NCI-H748 (cell line): ENCODE measurements at regions not wholly inside any gene's neighbourhood (a gene's known extent, or its start where the extent isn't known, plus 50 kb on each side); places are given as distances from the start of the nearest gene placed in this dataset.
A peak's percentile ranks its signal among the peaks of the same experiment; 100 is the strongest.

ENCODE experiments used
- DNase-seq: peaks from one replicate; lab custom pipeline; 2025; ENCODE audit not compliant: unreplicated experiment; lab: John Stamatoyannopoulos, UW

GRCh38 chr12:13769966-13770365 is 211.4 kb downstream of the GRIN2B start:
- DNase-seq: no peak

DNA sequence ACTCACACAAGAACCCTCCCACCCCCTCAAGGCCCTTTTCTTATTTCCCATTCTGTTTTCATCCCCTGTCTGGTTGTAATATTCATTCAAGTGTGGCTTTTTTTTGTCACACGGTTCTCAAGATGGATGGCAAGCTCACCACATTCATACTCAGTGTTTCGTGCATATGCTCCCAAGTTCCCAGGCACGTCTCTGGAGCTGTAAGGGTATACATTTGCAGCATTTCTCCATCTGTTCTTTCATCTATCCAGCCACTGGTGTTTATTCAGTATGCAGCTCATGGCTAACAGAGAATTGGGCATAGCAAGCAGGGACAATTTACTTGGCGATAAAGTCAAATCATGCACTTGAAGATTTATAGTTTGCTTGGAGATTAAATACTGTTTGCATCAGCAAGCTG is 212.1 kb downstream of the GRIN2B start:
- DNase-seq: no peak

DNA sequence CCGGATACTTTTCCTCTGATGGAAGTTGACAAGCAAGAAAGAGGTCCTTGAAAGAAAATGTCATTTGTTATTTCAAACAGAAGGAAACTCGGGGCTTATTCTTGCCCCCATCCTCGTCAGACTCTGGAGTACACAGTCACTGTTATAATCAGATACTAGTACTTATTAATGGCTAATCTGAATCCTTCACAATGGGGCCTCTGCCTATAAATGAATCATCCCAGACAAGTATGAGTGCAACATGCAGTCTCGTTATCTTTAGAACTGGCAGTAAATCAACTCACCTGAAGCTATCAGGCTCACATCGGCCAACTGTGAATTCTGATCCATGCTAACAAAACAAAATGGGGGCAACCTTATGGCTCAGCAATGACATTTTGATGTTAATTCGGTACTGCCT is 216.7 kb downstream of the GRIN2B start:
- no peak for DNase-seq

- DNase-seq: peak; percentile 81
Measured at GRCh38 chr12:13749389-13749788, 232.0 kb downstream of the GRIN2B start.

DNA sequence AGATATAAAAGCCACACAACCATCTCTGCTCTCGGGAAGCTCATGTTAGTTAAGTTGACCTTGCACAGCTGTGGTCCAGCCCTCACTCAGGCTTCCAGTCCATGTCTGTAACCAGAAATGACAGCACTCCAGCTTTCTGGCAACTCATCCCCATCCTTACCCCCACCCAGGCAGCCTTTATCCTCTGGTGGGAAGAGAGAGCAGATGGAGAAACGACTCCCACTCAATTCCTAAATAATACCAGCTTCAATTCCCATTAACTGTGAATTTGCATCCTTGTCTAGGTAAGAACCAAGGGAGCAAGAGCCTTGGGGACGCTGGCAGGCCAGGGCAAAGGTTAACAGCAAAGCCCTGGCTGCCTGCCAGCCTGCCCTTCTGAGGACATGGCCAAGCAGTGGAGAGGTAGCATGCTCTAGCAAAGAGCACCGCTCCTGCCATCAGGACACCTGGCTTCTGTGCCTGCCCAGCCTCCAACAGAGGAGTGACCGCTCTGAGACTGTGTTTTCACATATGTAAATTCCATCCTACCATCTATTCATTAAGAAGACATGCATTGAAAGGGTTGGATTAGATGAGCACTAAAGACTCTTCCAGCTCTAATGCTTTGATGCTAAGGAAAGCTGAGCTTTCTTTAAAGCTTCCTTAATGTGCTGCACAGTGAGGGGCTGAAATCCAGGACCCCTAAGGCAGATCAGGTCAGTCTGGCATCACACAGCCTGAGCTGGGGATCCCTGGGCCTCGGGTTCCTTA is 236.1 kb downstream of the GRIN2B start:
- DNase-seq: no peak

DNA sequence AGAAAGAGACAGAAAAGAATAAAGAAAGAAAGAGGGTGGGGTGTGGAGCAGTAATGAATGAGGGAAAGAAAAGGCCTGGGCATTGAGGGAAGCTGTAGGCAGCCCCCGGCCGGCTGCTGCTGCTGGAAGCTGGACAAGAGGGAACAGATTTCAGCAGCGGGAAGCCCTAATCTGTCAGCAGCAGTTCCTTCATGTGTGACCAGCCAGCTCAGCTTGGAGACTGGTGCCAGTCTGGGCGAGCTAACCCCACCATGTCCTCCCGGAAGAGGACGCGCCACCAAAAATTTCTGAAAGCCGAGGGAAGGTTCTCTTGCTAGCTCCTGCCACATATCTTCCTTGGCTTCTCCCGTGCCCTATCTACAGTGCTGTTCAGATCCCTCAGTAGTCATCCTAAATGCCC is 236.8 kb downstream of the GRIN2B start:
- no peak for DNase-seq

DNA sequence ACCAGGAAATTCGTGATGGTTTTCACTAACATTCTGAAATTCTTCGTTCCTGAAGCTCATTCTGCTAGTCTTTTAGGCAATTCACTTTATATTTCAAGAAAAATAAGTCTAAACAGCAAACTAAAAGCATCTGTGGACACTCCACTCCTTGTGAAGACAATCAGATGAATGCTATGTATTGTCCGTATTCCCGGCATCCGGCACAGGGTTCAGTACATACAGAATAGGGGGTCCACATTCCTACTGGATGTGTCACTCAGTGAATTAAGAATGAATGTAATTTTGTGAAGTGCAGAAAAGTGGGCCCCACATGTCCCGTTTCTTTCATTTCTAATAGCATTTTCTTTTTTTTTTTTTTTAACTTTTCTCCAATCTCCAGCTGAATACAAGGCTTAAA is 241.3 kb downstream of the GRIN2B start:
- no peak for DNase-seq

DNA sequence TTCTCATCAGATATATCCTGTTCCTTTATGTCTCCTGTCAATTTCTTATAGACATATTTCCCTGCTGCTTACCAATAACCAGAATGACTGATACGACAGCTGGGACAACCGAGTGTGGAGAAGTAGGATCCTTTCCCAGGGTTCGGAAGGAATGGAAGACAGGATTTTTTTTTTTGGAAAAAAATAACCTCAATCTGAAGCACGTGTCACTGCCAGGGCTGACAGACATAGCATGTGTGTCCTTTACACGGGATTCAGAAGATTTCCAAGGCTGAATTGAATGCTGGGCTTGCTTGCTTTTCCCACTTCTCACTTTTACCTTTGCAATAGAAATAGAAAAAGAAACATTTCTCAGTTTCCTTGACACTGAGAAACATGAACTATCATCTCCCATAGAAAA is 245.7 kb downstream of the GRIN2B start:
- DNase-seq: no peak

- no peak for DNase-seq
Measured at GRCh38 chr12:13734584-13735152, 246.7 kb downstream of the GRIN2B start.

DNA sequence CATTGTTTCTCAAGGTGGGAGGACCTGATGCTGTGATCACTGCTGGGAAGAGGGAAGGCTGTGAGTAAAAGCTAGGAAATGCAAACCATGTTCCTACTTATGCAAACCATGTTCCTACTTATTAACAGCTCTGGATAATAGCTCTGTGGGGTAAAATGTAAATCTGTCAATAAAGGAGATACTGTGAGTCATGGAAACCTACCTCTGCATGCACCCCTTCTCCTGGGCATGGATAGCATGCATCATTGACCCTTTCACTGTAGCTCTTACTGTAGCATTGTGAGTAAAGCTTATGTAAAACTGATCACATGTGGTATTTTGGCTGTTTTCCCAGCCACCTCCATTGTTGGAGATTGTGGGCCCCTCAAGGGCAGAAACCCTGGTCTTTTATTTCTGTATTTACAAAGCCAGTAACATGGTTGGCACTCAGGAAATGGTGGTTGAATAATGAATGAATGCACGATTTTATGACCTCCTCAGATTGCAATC is 253.7 kb downstream of the GRIN2B start:
- peak; percentile 97 for DNase-seq

DNA sequence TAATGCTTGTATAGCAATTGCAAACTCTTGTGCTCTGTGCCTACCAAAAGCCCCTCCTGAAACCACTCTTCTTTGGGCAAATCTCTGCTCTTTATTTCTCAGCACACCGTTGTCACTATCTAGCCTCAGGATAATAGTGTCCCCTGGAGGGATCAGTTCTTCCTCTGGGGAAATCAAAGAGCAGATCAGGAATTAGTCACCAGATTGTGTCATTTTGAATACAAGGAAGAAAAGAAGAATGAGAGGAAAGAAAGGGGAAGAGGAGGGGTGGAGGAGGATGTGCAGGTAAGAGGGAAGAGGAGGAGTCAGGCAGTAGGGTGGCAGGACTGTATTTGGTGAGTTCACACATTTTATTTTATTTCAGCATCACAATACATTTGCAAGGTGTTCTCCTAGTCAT is 256.4 kb downstream of the GRIN2B start:
- DNase-seq: no peak

DNA sequence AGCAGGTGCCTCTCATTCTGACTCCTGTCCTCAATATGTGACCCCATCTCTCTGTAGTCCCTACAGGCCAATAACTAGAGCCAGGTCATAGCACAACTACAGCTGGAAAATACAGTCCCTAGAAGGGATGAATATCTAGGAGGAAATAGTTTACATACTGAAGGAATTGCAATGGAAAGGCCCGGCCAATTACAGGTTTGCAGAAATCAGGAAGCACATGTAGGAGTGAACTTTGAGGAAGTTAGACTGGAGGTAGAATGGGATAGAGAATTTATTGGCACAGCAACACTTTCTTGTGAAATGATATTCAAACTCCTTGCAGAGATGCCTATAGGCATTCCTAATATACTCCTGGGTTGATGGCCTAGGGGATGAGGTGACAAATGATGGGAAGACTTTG is 257.3 kb downstream of the GRIN2B start:
- no peak for DNase-seq

DNA sequence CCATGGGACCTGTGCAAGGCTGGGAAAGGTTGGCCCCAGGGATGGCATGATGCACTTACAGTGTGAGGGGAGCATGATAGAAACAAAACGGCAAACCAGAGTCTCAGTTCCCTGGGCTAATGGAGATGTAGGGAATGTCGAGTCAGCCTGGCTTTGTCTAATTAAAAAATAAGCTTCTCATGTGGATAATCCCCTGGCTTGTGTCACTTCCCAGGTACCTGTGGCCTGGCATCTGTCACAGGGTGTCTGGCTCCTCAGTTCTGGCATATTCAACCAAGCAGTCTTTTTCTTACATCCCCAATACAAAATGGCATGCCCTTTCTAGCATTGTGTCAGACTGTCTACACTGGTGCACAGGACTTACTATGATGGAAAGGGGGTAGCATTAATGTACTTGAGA is 261.4 kb downstream of the GRIN2B start:
- DNase-seq: no peak

DNA sequence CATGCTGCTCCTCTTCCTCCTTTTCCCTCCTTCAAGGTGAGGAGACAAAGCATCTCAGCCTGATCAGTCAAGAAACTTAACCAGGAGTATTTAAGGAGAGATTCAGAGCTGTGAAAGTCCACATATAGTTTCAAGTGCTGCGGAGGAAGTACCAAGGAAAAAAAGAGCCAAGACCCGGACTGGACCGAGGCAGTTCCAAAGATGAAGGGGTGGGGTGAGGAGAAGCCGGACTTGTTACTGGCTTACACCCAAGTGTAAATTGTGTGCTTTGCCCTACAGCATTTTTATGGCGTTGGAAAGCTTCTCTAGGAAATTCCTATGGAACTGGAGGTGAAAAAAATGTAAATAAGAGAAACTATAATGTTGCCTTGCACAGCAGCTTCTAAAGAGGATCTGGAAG is 263.1 kb downstream of the GRIN2B start:
- DNase-seq: no peak

DNA sequence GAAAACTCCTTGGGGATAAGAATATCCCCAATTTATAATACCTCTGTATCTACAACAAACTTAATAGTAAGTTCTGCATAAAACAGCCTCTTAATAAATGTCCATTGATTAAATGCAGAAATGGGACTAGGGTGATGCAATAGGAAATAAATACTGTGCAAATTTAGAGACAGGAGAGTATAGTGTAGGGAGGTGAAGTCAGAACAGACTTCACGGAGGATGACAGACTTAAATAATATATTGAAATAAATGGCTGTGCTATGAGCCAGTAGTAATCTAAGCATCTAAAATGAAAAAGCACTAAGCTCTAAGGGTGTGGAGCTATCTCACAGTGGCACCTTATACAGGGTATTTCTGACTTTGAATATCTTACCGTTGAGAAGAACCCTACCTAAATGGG is 265.3 kb downstream of the GRIN2B start:
- no peak for DNase-seq

GRCh38 chr12:13713556-13714410 is 267.6 kb downstream of the GRIN2B start:
- no peak for DNase-seq

- DNase-seq: no peak
Measured at GRCh38 chr12:13707829-13708228, 273.6 kb downstream of the GRIN2B start.

- DNase-seq: peak; percentile 80
Measured at GRCh38 chr12:13702381-13702780, 279.0 kb downstream of the GRIN2B start.

DNA sequence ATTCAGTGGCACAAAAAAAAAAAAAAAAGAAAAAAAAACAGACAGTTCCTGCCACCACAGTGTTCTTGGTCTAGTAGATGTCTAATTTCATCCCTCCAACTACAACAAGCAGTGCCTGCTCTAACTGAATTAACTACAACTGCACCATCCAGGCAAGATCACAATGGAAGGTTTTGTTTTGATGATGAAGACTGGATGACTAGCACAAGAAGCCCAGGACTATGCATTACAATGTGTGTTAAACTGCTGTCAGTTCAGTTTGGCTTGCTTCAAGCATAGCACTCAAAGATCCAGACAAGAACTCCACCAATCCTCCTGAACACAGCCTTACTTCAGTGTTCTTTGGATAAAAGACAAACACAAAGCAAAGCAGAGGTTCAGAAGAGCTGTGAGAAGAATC is 279.9 kb downstream of the GRIN2B start:
- no peak for DNase-seq

- DNase-seq: no peak
Measured at GRCh38 chr12:13697973-13698372, 283.4 kb downstream of the GRIN2B start.

DNA sequence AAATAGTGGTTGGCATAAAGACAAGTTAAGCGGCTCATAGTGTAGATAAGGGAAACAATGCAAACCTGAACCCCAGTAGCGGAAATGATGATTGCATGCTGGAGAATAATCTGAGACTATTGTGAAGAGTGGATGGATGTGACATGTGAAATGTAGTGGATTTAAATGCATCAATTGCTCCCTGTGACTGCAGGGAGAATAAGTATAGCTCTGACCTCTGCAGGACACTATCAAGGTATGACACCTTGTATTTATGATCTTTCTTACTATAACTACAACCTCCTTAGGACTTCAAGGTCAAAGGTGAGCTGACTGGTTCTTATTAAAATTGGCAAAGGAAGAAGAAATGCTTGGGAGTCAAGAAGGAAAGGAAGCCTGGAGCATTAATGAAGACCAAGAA is 285.6 kb downstream of the GRIN2B start:
- no peak for DNase-seq

GRCh38 chr12:13692332-13692731 is 289.1 kb downstream of the GRIN2B start:
- DNase-seq: no peak
